ENCODE measurements at regions not wholly inside any gene's neighbourhood (a gene's known extent, or its start where the extent isn't known, plus 50 kb on each side); places are given as distances from the start of the nearest gene placed in this dataset.
"Not testable (repeated sequence)": the region's sequence is repeated elsewhere in the genome, so short reads cannot be mapped to it uniquely, and the experiment has no call there.

DNA sequence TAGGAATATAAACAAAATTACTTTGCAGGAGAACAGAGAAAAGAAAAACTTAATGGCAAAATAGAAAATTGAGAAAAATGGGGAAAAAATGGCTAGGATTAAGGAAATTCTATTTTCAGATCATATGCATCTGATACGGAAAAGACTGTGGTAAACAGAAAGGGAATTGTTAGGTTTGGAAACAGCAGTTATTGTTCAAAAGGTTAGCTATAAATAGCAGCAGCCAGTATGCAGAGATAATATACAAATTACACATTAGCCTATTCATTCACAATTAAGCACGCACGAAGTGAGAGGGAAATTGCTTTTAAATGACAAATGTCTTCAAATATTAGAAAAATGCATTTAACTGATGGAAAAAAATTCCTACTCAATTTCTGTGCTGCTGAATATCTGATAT, 224.1 kb upstream of the FAM3C start:
- TF ChIP-seq CTCF (IDR thresholded peaks at IDR 0.05; ENCODE audit: control insufficient read depth, insufficient read depth, low read depth, low read length, missing control alignments), result no peak
- H3K4me3 ChIP-seq (ENCODE audit: control insufficient read depth, low read depth, low read length), result no peak overlapping the region
- no peak for DNase-seq (ENCODE audit: low read depth)

DNA sequence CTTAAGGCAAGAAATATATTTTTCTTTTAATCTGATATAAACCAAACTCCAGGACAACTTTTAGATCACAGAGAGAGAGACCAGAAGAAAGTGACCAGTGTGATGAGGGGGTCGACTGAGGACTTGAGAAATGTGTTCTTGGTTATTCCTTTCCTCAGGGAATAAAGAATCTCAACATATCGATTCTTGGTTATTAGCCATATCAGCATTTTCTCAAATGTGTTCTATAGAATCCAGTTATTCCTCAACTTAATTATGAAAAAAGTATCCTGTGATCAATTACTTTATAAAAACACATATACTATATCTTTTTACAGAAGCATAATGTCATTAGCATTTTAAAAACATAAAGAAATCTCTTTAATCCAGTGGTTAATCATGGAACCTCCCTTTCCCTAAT, 222.1 kb upstream of the FAM3C start:
- no peak overlapping the region for H3K4me3 ChIP-seq (ENCODE audit: control insufficient read depth, low read depth, low read length)
- no peak for TF ChIP-seq CTCF (IDR thresholded peaks at IDR 0.05; ENCODE audit: control insufficient read depth, insufficient read depth, low read depth, low read length, missing control alignments)
- DNase-seq (ENCODE audit: low read depth), result no peak

DNA sequence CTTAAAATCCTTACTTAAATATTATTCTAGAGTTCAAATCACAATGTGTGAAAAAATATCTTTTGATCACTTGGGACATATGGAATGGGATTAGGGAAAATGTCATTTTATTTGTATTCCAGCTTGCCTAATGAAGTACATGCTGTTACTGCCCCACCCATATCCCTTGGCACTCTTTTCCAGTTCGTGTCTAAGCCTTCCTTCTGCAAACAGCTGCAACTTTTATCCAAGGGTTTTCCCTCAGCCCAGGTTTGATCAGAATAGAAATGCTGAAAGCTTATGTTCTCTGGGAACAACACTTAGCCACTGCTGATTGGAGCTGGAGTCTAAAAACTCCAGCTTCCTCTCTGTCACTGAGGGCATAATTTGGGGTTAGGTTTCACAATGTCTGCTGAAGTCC, 214.1 kb upstream of the FAM3C start:
- no peak for DNase-seq (ENCODE audit: low read depth)
- no peak overlapping the region for H3K4me3 ChIP-seq (ENCODE audit: control insufficient read depth, low read depth, low read length)
- TF ChIP-seq CTCF (IDR thresholded peaks at IDR 0.05; ENCODE audit: control insufficient read depth, insufficient read depth, low read depth, low read length, missing control alignments), result no peak

- TF ChIP-seq CTCF (IDR thresholded peaks at IDR 0.05; ENCODE audit: control insufficient read depth, insufficient read depth, low read depth, low read length, missing control alignments), result no peak
- DNase-seq (ENCODE audit: low read depth), result no peak
- H3K4me3 ChIP-seq (ENCODE audit: control insufficient read depth, low read depth, low read length), result no peak overlapping the region
These were observed 213.1 kb upstream of the FAM3C start for GRCh38 chr7:121609208-121609607.

GRCh38 chr7:121608785-121609184, 212.7 kb upstream of the FAM3C start:
- H3K4me3 ChIP-seq (ENCODE audit: control insufficient read depth, low read depth, low read length), result no peak overlapping the region
- TF ChIP-seq CTCF (IDR thresholded peaks at IDR 0.05; ENCODE audit: control insufficient read depth, insufficient read depth, low read depth, low read length, missing control alignments), result no peak
- no peak for DNase-seq (ENCODE audit: low read depth)

GRCh38 chr7:121608183-121608582, 212.1 kb upstream of the FAM3C start:
- not testable (repeated sequence) for DNase-seq (ENCODE audit: low read depth); H3K4me3 ChIP-seq (ENCODE audit: control insufficient read depth, low read depth, low read length)

- no peak for DNase-seq (ENCODE audit: low read depth)
- no peak overlapping the region for H3K4me3 ChIP-seq (ENCODE audit: control insufficient read depth, low read depth, low read length)
- TF ChIP-seq CTCF (IDR thresholded peaks at IDR 0.05; ENCODE audit: control insufficient read depth, insufficient read depth, low read depth, low read length, missing control alignments), result no peak
These were observed 209.2 kb upstream of the FAM3C start for GRCh38 chr7:121605317-121605680.

Measured in AG09309 (cell line).